NCI-H524 (cell line): ENCODE measurements at regions not wholly inside any gene's neighbourhood (a gene's known extent, or its start where the extent isn't known, plus 50 kb on each side); places are given as distances from the start of the nearest gene placed in this dataset.
"Not testable (repeated sequence)": the region's sequence is repeated elsewhere in the genome, so short reads cannot be mapped to it uniquely, and the experiment has no call there.

ENCODE experiments used
- DNase-seq, 2 experiments: peaks; one replicate each; lab custom pipeline; 2025; lab: John Stamatoyannopoulos, UW

- DNase-seq, result no peak
Observed at GRCh38 chr5:18798058-18798457, 1163.8 kb downstream of the TAF11L14 start.

GRCh38 chr5:18799482-18800128, 1165.3 kb downstream of the TAF11L14 start:
- DNase-seq, result no peak

- no peak for DNase-seq
Observed at GRCh38 chr5:18800293-18801025, 1166.2 kb downstream of the TAF11L14 start.

GRCh38 chr5:18801413-18801812, 1167.2 kb downstream of the TAF11L14 start:
- DNase-seq, result not testable (repeated sequence)

GRCh38 chr5:18802336-18802735, 1168.1 kb downstream of the TAF11L14 start:
- no peak for DNase-seq

- DNase-seq, result no peak
Observed at GRCh38 chr5:18805376-18805775, 1171.1 kb downstream of the TAF11L14 start.

- DNase-seq, result no peak
Observed at GRCh38 chr5:18807256-18808149, 1173.2 kb downstream of the TAF11L14 start.

GRCh38 chr5:18811661-18812060, 1176.3 kb downstream of the CDH18 start:
- DNase-seq, result peak; percentile 99 to 100

- peak in 1 of 2 experiments; percentile 49 for DNase-seq
Observed at GRCh38 chr5:18828351-18828750, 1159.6 kb downstream of the CDH18 start.

- DNase-seq, result no peak
Observed at GRCh38 chr5:18829539-18829938, 1158.5 kb downstream of the CDH18 start.

GRCh38 chr5:18850216-18850615, 1137.8 kb downstream of the CDH18 start:
- no peak for DNase-seq

- DNase-seq, result no peak
Observed at GRCh38 chr5:18872978-18873377, 1115.0 kb downstream of the CDH18 start.

- DNase-seq, result no peak
Observed at GRCh38 chr5:18876565-18876964, 1111.4 kb downstream of the CDH18 start.

- no peak for DNase-seq
Observed at GRCh38 chr5:18881615-18882014, 1106.4 kb downstream of the CDH18 start.

- no peak for DNase-seq
Observed at GRCh38 chr5:18882154-18882553, 1105.8 kb downstream of the CDH18 start.

GRCh38 chr5:18888821-18889220, 1099.2 kb downstream of the CDH18 start:
- DNase-seq, result no peak

- DNase-seq, result no peak
Observed at GRCh38 chr5:18900644-18901043, 1087.4 kb downstream of the CDH18 start.

- DNase-seq, result no peak
Observed at GRCh38 chr5:18920966-18921365, 1067.0 kb downstream of the CDH18 start.

GRCh38 chr5:18932081-18932480, 1055.9 kb downstream of the CDH18 start:
- no peak for DNase-seq

- DNase-seq, result no peak
Observed at GRCh38 chr5:18944771-18945170, 1043.2 kb downstream of the CDH18 start.

GRCh38 chr5:18954239-18954638, 1033.8 kb downstream of the CDH18 start:
- no peak for DNase-seq

- no peak for DNase-seq
Observed at GRCh38 chr5:18959535-18959934, 1028.5 kb downstream of the CDH18 start.

- no peak for DNase-seq
Observed at GRCh38 chr5:18961234-18961633, 1026.8 kb downstream of the CDH18 start.
